ENCODE measurements at regions not wholly inside any gene's neighbourhood (a gene's known extent, or its start where the extent isn't known, plus 50 kb on each side); places are given as distances from the start of the nearest gene placed in this dataset.
"Not testable (repeated sequence)": the region's sequence is repeated elsewhere in the genome, so short reads cannot be mapped to it uniquely, and the experiment has no call there.

GRCh38 chr14:53857625-53858344 is 98.8 kb downstream of the BMP4 start:
- no peak for DNase-seq (ENCODE audit: low read depth)

GRCh38 chr14:53855574-53855973 is 101.1 kb downstream of the BMP4 start:
- no peak for DNase-seq (ENCODE audit: low read depth)

GRCh38 chr14:53855127-53855526 is 101.5 kb downstream of the BMP4 start:
- DNase-seq (ENCODE audit: low read depth), result no peak

- DNase-seq (ENCODE audit: low read depth), result no peak
Measured at GRCh38 chr14:53851394-53852090, 105.1 kb downstream of the BMP4 start.

GRCh38 chr14:53850714-53851296 is 105.8 kb downstream of the BMP4 start:
- DNase-seq (ENCODE audit: low read depth), result peak; percentile 14

- DNase-seq (ENCODE audit: low read depth), result no peak
Measured at GRCh38 chr14:53849549-53849948, 107.1 kb downstream of the BMP4 start.

- no peak for DNase-seq (ENCODE audit: low read depth)
Measured at GRCh38 chr14:53848854-53849253, 107.8 kb downstream of the BMP4 start.

- DNase-seq (ENCODE audit: low read depth), result no peak
Measured at GRCh38 chr14:53847881-53848280, 108.7 kb downstream of the BMP4 start.

GRCh38 chr14:53847057-53847456 is 109.6 kb downstream of the BMP4 start:
- no peak for DNase-seq (ENCODE audit: low read depth)

- no peak for DNase-seq (ENCODE audit: low read depth)
Measured at GRCh38 chr14:53845813-53846693, 110.6 kb downstream of the BMP4 start.

- no peak for DNase-seq (ENCODE audit: low read depth)
Measured at GRCh38 chr14:53842938-53843337, 113.7 kb downstream of the BMP4 start.

GRCh38 chr14:53841109-53842099 is 115.2 kb downstream of the BMP4 start:
- no peak for DNase-seq (ENCODE audit: low read depth)

GRCh38 chr14:53840444-53840843 is 116.2 kb downstream of the BMP4 start:
- DNase-seq (ENCODE audit: low read depth), result no peak

GRCh38 chr14:53838374-53838773 is 118.3 kb downstream of the BMP4 start:
- no peak for DNase-seq (ENCODE audit: low read depth)

- DNase-seq (ENCODE audit: low read depth), result not testable (repeated sequence)
Measured at GRCh38 chr14:53837656-53838055, 119.0 kb downstream of the BMP4 start.

- no peak for DNase-seq (ENCODE audit: low read depth)
Measured at GRCh38 chr14:53836551-53836950, 120.1 kb downstream of the BMP4 start.

GRCh38 chr14:53828820-53829219 is 127.8 kb downstream of the BMP4 start:
- no peak for DNase-seq (ENCODE audit: low read depth)

GRCh38 chr14:53824061-53824460 is 132.6 kb downstream of the BMP4 start:
- no peak for DNase-seq (ENCODE audit: low read depth)

- peak; percentile 69 for DNase-seq (ENCODE audit: low read depth)
Measured at GRCh38 chr14:53814392-53814791, 142.2 kb downstream of the BMP4 start.

- no peak for DNase-seq (ENCODE audit: low read depth)
Measured at GRCh38 chr14:53810221-53810620, 146.4 kb downstream of the BMP4 start.

GRCh38 chr14:53808042-53808441 is 148.6 kb downstream of the BMP4 start:
- DNase-seq (ENCODE audit: low read depth), result no peak

All from fibroblast of gingiva (primary cell).